DMS 273 (cell line): ENCODE measurements at regions not wholly inside any gene's neighbourhood (a gene's known extent, or its start where the extent isn't known, plus 50 kb on each side); places are given as distances from the start of the nearest gene placed in this dataset.
"Not testable (repeated sequence)": the region's sequence is repeated elsewhere in the genome, so short reads cannot be mapped to it uniquely, and the experiment has no call there.

ENCODE experiments used
- DNase-seq: peaks from one replicate; lab custom pipeline; 2025; ENCODE audit not compliant: unreplicated experiment; lab: John Stamatoyannopoulos, UW

GRCh38 chr9:106481013-106481609, 381.9 kb upstream of the ZNF462 start:
- no peak for DNase-seq

GRCh38 chr9:106482733-106483132, 380.2 kb upstream of the ZNF462 start:
- no peak for DNase-seq

- no peak for DNase-seq
Measured at GRCh38 chr9:106486685-106487084, 376.3 kb upstream of the ZNF462 start.

- no peak for DNase-seq
Measured at GRCh38 chr9:106487266-106487665, 375.7 kb upstream of the ZNF462 start.

GRCh38 chr9:106492126-106492525, 370.8 kb upstream of the ZNF462 start:
- DNase-seq, result not testable (repeated sequence)

GRCh38 chr9:106500171-106500570, 362.8 kb upstream of the ZNF462 start:
- no peak for DNase-seq

GRCh38 chr9:106501210-106501609, 361.8 kb upstream of the ZNF462 start:
- not testable (repeated sequence) for DNase-seq

- DNase-seq, result no peak
Measured at GRCh38 chr9:106502930-106503329, 360.0 kb upstream of the ZNF462 start.

GRCh38 chr9:106503759-106504158, 359.2 kb upstream of the ZNF462 start:
- DNase-seq, result no peak

GRCh38 chr9:106526716-106527204, 336.2 kb upstream of the ZNF462 start:
- no peak for DNase-seq

- no peak for DNase-seq
Measured at GRCh38 chr9:106528158-106528557, 334.8 kb upstream of the ZNF462 start.

GRCh38 chr9:106529616-106530015, 333.4 kb upstream of the ZNF462 start:
- no peak for DNase-seq

GRCh38 chr9:106531491-106531890, 331.5 kb upstream of the ZNF462 start:
- peak; percentile 67 for DNase-seq

GRCh38 chr9:106532306-106533015, 330.5 kb upstream of the ZNF462 start:
- DNase-seq, result no peak

GRCh38 chr9:106534800-106535199, 328.2 kb upstream of the ZNF462 start:
- DNase-seq, result no peak

GRCh38 chr9:106535439-106535838, 327.5 kb upstream of the ZNF462 start:
- DNase-seq, result no peak

GRCh38 chr9:106557996-106558667, 304.8 kb upstream of the ZNF462 start:
- no peak for DNase-seq

GRCh38 chr9:106560540-106560939, 302.4 kb upstream of the ZNF462 start:
- DNase-seq, result peak; percentile 5

- DNase-seq, result no peak
Measured at GRCh38 chr9:106575823-106576222, 287.1 kb upstream of the ZNF462 start.

GRCh38 chr9:106576232-106576760, 286.7 kb upstream of the ZNF462 start:
- DNase-seq, result peak; percentile 16

GRCh38 chr9:106577121-106577520, 285.8 kb upstream of the ZNF462 start:
- no peak for DNase-seq

GRCh38 chr9:106580546-106580945, 282.4 kb upstream of the ZNF462 start:
- DNase-seq, result no peak
